ENCODE measurements at regions not wholly inside any gene's neighbourhood (a gene's known extent, or its start where the extent isn't known, plus 50 kb on each side); places are given as distances from the start of the nearest gene placed in this dataset.
A peak's percentile ranks its signal among the peaks of the same experiment; 100 is the strongest.

DNA sequence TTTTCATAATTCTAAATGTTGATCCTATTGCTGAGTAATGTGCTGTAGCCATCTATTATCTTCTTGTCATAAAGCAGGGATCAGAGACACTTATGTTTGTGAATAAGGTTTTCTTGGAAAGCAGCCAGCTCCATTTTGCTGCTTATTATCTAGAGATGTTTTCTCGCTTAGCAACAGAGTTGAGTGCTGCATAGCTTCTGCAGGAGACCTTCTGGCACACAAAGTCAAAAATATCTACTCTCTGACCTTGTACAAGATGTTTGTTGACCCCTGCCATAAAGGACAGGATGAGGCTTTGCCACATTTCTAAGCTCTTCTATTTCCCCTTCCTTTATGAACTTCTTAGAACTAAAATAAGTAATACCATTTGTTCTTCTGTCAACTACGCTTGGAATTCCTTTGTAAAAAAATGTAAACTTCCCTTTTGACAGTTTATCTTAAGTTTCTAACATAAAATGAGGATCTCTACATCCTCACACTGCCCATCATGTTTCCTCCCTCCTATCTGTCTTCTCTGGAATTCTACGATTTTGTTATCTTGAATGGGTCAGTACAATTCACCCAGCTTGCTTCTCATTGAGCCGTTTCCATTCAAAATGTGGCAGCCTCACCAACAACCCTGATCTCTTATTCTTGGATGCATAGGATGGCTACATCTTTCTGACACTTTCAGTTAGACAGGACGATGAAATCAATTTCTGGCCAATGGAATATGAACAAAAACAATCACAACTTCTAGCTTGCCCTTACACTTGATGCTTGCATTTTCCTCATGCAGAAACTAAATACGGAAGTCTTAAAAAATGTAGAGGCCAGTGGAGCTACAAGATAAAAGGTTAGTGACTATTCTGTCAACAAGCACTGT lies 1377.0 kb downstream of the SUCLG1 start:
- TF ChIP-seq POLR2A (IDR thresholded peaks at IDR 0.05; ENCODE audit: low read length) (no peak), GATA1 (IDR thresholded peaks at IDR 0.05; ENCODE audit: low read depth, low read length) (no peak)
- peak in 1 of 2 experiments; percentile 0 for DNase-seq

DNA sequence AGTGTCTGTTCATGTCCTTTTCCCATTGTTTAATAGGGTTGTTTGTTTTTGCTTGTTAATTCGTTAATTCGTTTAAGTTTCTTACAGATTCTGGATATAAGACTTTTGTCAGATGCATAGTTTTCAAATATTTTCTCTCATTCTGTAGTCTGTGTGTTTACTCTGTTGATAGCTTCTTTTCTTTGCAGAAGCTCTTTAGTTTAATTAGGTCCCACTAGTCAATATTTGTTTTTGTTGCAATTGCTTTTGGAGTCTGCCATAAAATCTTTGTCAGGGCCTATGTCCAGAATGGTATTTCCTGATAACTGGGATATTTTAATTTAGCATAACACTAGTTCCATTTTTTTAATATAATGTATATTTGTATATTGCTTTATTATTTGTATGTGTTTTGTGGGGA lies 1380.1 kb downstream of the SUCLG1 start:
- no peak for DNase-seq
- no peak for TF ChIP-seq GATA1 (IDR thresholded peaks at IDR 0.05; ENCODE audit: low read depth, low read length)
- TF ChIP-seq POLR2A (IDR thresholded peaks at IDR 0.05; ENCODE audit: low read length) = no peak

DNA sequence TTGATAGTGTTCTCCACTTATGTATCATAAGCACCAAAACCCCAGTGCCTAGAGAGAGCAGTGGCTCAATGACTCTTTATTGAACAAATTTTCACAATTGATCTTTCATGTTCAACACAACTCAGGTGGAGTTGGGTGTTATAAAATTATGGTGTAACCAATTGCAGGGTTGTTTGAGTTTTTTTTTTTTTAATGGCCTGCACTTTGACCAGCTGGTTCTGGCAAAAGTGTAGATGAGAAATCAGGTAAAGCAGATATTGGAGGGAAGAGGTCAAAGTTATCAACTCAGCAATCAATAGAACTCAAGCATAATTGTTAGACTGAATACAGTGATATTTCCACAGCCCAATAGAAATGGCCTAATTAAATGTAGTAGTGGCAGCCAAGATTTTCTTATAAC lies 1386.3 kb downstream of the SUCLG1 start:
- no peak for TF ChIP-seq GATA1 (IDR thresholded peaks at IDR 0.05; ENCODE audit: low read depth, low read length)
- TF ChIP-seq POLR2A (IDR thresholded peaks at IDR 0.05; ENCODE audit: low read length) = no peak
- DNase-seq = no peak

DNA sequence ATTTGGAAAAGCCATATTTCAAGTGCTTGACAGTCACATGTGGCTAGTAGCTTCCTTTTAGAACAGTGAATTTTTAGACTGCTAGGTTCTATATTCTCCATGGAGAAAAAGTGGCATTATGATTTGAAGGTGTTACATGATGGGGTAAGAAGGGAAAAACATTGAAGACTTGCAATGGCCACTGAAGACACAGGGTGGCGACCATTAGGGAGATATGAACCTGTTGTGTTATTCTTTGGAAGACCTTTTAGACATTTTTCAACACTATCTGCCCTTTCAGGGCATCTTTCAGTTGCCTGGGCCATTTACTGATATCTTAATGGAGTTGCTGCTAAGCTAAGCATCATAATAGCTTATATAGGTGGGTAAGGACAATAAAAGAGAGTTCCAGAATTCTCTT lies 1387.2 kb downstream of the SUCLG1 start:
- peak in 1 of 2 experiments; percentile 5 for DNase-seq
- TF ChIP-seq POLR2A (IDR thresholded peaks at IDR 0.05; ENCODE audit: low read length) (no peak), GATA1 (IDR thresholded peaks at IDR 0.05; ENCODE audit: low read depth, low read length) (no peak)

DNA sequence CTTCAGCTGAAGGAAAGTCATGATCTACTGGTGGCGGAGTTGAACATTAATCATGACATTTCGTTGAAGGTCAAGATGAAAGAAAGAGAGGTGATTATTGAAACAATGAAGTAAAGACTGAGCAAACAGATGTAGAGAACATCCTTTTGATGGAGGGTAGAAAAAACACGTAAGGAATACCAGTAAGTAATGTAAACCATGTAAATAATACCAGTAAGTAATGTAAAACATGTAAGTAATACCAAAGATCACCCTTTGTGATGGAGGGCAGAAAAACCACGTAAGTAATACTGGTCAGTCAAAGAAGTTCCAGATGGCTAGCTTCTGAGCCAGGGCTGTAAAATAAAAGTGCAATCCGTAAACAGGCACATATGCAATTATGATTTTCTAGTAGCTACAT lies 1387.7 kb downstream of the SUCLG1 start:
- TF ChIP-seq POLR2A (IDR thresholded peaks at IDR 0.05; ENCODE audit: low read length) = no peak
- no peak for TF ChIP-seq GATA1 (IDR thresholded peaks at IDR 0.05; ENCODE audit: low read depth, low read length)

DNA sequence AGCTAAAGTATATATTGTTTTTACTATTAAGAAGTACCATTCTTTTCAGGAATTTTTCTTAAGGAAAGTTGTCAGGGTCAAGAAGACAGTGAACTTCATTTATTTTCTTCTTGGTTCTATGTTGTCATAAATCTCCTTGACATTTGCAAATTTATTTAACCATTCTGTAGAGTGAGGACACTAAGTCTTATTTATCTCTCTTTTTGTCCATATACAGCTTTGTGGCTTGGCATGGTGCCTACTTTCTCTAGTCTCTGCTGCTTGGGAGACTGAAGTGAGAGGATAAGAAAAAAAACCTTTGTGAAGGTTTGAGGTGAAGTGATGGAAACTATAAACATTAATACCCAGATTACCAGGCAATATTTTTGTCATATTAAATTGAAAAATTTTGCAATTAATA lies 1389.4 kb downstream of the SUCLG1 start:
- TF ChIP-seq GATA1 (IDR thresholded peaks at IDR 0.05; ENCODE audit: low read depth, low read length) (no peak), POLR2A (IDR thresholded peaks at IDR 0.05; ENCODE audit: low read length) (no peak)
- peak in 1 of 2 experiments; percentile 5 for DNase-seq

More for the DNA sequence above, 1387.7 kb downstream of the SUCLG1 start:
- DNase-seq = no peak

DNA sequence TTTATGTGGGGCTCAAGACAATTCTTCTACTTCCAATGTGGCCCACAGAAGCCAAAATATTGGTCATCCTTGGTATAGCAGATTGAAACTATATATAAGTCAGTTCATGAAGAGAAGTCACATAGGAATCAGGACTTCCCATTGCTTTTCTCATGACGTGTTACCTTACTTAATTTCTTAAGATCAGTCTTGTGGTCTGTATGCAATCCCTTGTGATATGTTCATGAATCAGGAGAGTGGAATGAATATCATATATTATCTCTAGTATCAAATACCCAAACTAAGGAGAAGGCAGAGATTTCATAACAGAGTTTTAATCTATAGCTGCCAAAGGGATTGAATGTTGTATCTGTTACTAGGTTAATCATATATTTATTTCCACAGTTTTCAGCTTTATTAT lies 1390.4 kb downstream of the SUCLG1 start:
- TF ChIP-seq POLR2A (IDR thresholded peaks at IDR 0.05; ENCODE audit: low read length) (no peak), GATA1 (IDR thresholded peaks at IDR 0.05; ENCODE audit: low read depth, low read length) (no peak)
- DNase-seq = no peak

DNA sequence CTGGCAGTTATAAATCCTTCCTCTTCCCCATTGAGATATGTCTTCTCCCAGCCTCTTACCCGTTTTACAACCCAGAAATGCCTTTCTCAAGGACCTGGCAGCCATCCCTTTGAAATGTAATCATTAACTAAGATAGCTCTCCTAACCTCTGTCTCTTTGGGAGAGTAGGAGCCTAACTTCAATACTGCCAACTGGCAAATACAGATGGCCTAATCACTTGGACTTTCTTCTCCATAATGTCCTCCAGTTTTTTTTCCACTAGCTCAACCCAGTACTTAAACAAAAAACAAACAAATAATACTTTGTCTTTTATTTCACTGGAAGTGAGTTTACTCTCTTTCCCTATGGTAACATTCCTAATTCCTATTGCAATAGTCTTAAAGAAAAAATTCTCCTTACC lies 1391.1 kb downstream of the SUCLG1 start:
- TF ChIP-seq POLR2A (IDR thresholded peaks at IDR 0.05; ENCODE audit: low read length) (no peak), GATA1 (IDR thresholded peaks at IDR 0.05; ENCODE audit: low read depth, low read length) (no peak)
- DNase-seq = no peak

DNA sequence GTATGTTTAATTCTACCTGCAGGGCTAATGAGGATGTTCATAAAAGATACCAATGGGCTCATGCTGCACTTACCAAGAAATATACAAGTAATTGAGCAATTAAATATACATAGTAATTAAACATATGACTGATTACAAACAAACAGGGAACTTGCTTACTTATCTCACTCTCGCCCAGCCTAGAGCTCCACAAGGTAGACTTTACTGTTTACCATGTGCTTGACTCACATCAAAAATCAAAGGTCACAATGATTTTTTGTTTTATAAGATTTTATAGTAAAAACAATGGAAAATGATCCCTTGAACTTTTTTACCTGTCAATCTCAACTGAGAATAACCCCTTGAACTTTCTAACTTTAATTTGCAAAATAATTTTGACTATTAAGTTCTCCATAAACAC lies 1395.1 kb downstream of the SUCLG1 start:
- DNase-seq = no peak

DNA sequence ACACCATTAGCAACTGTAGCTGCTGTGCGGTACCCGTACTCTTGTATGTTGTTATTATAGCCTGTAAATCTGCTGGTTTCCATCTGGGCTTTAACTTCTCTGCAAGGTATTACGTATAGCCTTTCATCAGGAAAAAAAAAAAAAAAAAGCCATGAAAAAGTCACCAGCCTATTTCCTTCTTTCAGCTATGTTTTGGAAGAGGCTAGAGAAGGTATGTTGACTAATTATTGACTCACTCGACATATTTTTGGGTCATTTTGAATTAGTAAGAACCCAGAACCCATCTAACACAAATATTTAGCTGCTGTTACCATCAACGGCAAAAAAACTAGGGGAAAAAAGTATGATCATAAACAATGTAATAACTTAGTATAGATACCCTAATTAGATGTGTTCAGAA lies 1395.6 kb downstream of the SUCLG1 start:
- TF ChIP-seq POLR2A (IDR thresholded peaks at IDR 0.05; ENCODE audit: low read length) = no peak
- TF ChIP-seq GATA1 (IDR thresholded peaks at IDR 0.05; ENCODE audit: low read depth, low read length) = no peak
- no peak for DNase-seq

More for the DNA sequence above, 1395.1 kb downstream of the SUCLG1 start:
- no peak for TF ChIP-seq GATA1 (IDR thresholded peaks at IDR 0.05; ENCODE audit: low read depth, low read length)
- TF ChIP-seq POLR2A (IDR thresholded peaks at IDR 0.05; ENCODE audit: low read length) = no peak

DNA sequence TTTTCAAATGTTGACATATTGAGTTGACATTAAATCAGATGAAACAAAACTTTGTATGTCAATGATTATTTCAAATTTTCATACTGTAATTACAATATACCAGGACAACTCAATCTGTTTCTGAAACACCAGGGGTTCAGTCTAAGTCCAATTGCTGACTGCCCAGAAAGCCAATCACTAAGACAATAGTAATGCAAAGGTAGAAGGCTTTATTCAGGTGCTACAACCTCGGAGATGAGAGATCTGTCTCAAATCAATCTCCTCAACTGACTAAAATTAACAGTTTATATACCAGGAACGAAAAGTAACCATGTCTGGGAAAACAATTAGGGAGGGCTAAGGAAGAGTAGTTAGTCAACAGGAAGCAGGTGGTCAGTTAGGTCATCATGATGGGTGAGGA lies 1400.4 kb downstream of the SUCLG1 start:
- TF ChIP-seq POLR2A (IDR thresholded peaks at IDR 0.05; ENCODE audit: low read length) (no peak), GATA1 (IDR thresholded peaks at IDR 0.05; ENCODE audit: low read depth, low read length) (no peak)
- no peak for DNase-seq

DNA sequence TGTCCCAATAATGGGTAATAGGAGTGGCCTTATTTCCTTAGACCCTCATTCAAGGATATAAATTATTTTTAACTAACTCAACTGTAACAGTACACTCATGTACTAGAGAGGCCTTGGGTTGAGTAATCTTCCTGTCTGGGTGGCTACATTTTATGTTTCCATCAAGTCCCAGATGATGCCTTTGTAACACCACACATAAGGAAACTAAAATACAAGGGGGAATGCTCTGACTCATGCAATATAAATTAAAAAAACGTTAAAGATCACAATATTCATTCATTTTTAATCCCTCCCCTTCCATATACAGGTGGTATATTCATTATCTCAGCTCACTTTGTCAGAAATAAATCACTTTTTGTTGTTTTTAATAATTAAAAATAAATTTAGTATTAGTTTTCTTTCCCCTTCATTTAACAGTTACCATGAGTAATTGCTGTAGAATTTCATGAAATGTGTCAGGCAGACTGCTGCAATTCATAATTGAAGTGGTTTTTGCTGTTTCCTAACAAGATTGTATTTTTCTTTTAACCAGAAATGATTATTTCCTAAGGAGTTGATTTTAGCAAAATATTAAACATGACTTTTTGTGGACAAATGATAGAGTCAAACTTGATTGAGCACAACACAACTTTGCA lies 1403.6 kb downstream of the SUCLG1 start:
- no peak for DNase-seq

DNA sequence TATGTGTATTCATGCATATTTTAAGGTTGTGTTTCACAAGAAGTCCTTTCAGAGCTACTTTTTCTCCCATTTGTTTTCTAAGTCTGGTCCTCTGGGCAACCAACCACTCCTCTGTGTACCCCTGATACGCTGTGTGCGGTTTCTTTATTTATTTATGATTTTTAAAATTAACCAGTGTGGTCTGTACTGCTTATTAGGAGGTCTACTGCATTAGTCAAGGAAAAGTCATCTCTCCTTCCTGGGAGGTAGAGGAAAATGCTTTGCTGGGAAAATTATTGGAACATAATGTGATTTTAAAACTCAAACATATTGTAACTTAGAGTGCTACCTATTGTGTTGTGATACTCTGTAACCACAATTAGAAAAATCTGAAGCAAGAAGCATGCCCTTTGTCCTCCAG lies 1404.3 kb downstream of the SUCLG1 start:
- TF ChIP-seq POLR2A (IDR thresholded peaks at IDR 0.05; ENCODE audit: low read length) (no peak), GATA1 (IDR thresholded peaks at IDR 0.05; ENCODE audit: low read depth, low read length) (no peak)
- no peak for DNase-seq

More for the DNA sequence above, 1403.6 kb downstream of the SUCLG1 start:
- TF ChIP-seq POLR2A (IDR thresholded peaks at IDR 0.05; ENCODE audit: low read length) (no peak), GATA1 (IDR thresholded peaks at IDR 0.05; ENCODE audit: low read depth, low read length) (no peak)

DNA sequence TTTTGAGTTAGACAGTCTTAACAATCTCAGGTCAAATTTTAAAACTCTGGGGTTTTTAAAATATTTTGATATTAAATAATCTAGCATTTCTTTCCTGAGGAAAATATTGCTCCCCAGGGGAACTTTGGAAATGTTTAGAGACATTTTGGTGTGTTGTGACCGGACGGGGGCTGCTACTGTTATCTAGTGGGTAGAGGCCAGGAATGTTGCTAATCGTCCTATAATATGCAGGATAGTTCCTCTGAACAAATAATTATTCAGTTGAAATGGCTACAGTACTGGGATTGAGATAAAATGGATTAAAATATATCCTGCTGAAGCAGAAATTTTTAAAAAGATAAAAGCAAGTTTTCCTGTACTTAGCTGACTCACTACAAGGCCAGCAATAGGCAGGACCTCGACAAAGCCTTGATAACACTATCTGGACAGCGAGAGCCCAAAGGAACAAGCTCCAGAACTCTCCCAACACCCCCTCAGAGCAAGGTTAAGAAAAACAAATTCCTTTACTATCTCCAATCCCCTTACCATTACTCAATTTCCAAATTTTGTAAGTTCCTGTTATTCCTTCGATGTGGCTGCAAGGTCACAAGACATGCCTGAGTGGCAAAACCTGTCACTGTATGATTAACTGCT lies 1407.4 kb downstream of the SUCLG1 start:
- no peak for DNase-seq
- no peak for TF ChIP-seq GATA1 (IDR thresholded peaks at IDR 0.05; ENCODE audit: low read depth, low read length)
- TF ChIP-seq POLR2A (IDR thresholded peaks at IDR 0.05; ENCODE audit: low read length) = no peak
